Astrocyte (in vitro differentiated cells and primary cell): ENCODE measurements at regions not wholly inside any gene's neighbourhood (a gene's known extent, or its start where the extent isn't known, plus 50 kb on each side); places are given as distances from the start of the nearest gene placed in this dataset.

Experiments
- DNase-seq: peaks from one replicate; pipeline ENCODE4 v3.0.0-alpha.2; 2010; ENCODE audit warnings: low read depth
- FAIRE-seq: peaks from 2 replicates; lab custom pipeline; 2011; peaks lifted over from hg19 to GRCh38; lab: Jason Lieb, UNC
- H2AFZ ChIP-seq: 2 replicates; pipeline ENCODE4 v1.6.0; 2012; ENCODE audit warnings: low read depth, low read length, inconsistent platforms
- H3K27ac ChIP-seq: 2 replicates; pipeline ENCODE4 v1.5.1; 2011; ENCODE audit warnings: low read depth, low read length, inconsistent platforms
- H3K27me3 ChIP-seq: 2 replicates; pipeline ENCODE4 v1.6.0; 2011; ENCODE audit warnings: low read length, inconsistent platforms; ENCODE audit not compliant: insufficient read depth
- H3K36me3 ChIP-seq: 2 replicates; pipeline ENCODE4 v1.5.1; 2011; ENCODE audit warnings: low read length, inconsistent platforms; ENCODE audit not compliant: insufficient read depth
- H3K4me1 ChIP-seq: 2 replicates; pipeline ENCODE4 v1.5.1; 2011; ENCODE audit warnings: low read length, inconsistent platforms; ENCODE audit not compliant: insufficient read depth
- H3K4me2 ChIP-seq: 2 replicates; pipeline ENCODE4 v1.6.0; 2012; ENCODE audit warnings: low read length, inconsistent platforms
- H3K4me3 ChIP-seq: 2 replicates; pipeline ENCODE4 v1.5.1; 2011; ENCODE audit warnings: low read depth, mild to moderate bottlenecking, low read length, inconsistent platforms; ENCODE audit not compliant: insufficient read depth
- H3K79me2 ChIP-seq: 2 replicates; pipeline ENCODE4 v1.6.0; 2012; ENCODE audit warnings: mild to moderate bottlenecking, low read length, inconsistent platforms; ENCODE audit not compliant: insufficient read depth
- H3K9ac ChIP-seq: 2 replicates; pipeline ENCODE4 v1.6.0; 2012; ENCODE audit warnings: mild to moderate bottlenecking, low read length, inconsistent platforms
- H3K9me3 ChIP-seq: 2 replicates; pipeline ENCODE4 v1.5.1; 2012; ENCODE audit warnings: low read depth, mild to moderate bottlenecking, low read length, inconsistent platforms; ENCODE audit not compliant: insufficient read depth
- H4K20me1 ChIP-seq: 2 replicates; pipeline ENCODE4 v1.6.0; 2012; ENCODE audit warnings: low read length, inconsistent platforms; ENCODE audit not compliant: insufficient read depth
- H3K27ac Mint-ChIP-seq: one replicate; pipeline ENCODE4 v1.8.0; 2021; ENCODE audit warnings: mild to moderate bottlenecking, mixed read lengths; ENCODE audit not compliant: unreplicated experiment
- H3K27me3 Mint-ChIP-seq: one replicate; pipeline ENCODE4 v1.8.0; 2021; ENCODE audit warnings: low read depth, mixed read lengths; ENCODE audit not compliant: unreplicated experiment
- H3K36me3 Mint-ChIP-seq: one replicate; pipeline ENCODE4 v1.8.0; 2021; ENCODE audit warnings: low read depth, mixed read lengths; ENCODE audit not compliant: unreplicated experiment
- H3K4me1 Mint-ChIP-seq: one replicate; pipeline ENCODE4 v1.8.0; 2021; ENCODE audit warnings: low read depth, mixed read lengths; ENCODE audit not compliant: unreplicated experiment
- H3K4me3 Mint-ChIP-seq: one replicate; pipeline ENCODE4 v1.8.0; 2021; ENCODE audit warnings: mild to moderate bottlenecking, moderate library complexity, mixed read lengths; ENCODE audit not compliant: unreplicated experiment
- H3K9me3 Mint-ChIP-seq: one replicate; pipeline ENCODE4 v1.8.0; 2021; ENCODE audit warnings: mild to moderate bottlenecking, mixed read lengths; ENCODE audit not compliant: unreplicated experiment
- EZH2 ChIP-seq: IDR thresholded peaks from 2 replicates; pipeline ENCODE4 v1.6.1; 2012; ENCODE audit warnings: mild to moderate bottlenecking, low read length, inconsistent platforms; ENCODE audit not compliant: insufficient read depth
- TF ChIP-seq, protein P1 (sequence below): IDR thresholded peaks from 2 replicates; pipeline ENCODE4 v1.5.1; 2011; ENCODE audit warnings: low read depth, mild to moderate bottlenecking, inconsistent platforms, low read length, moderate library complexity; ENCODE audit not compliant: insufficient read depth

- Mint-ChIP-seq H3K4me1 (peaks cover 10% of the 10 kb centered on the region), H3K4me3 (no peak overlapping the region), H3K36me3 (no peaks in the 10 kb centered on the region), H3K9me3 (no peaks in the 10 kb centered on the region), H3K27me3 (no peaks in the 10 kb centered on the region), H3K27ac (no peak overlapping the region)
- H3K36me3 ChIP-seq: no peaks in the 10 kb centered on the region
- no peaks in the 10 kb centered on the region for H3K9me3 ChIP-seq
- no peak overlapping the region for H2AFZ ChIP-seq
- no peak overlapping the region for H3K4me2 ChIP-seq
- no peak overlapping the region for H3K4me3 ChIP-seq
- TF ChIP-seq EZH2: no peak
- TF ChIP-seq, protein P1, sequence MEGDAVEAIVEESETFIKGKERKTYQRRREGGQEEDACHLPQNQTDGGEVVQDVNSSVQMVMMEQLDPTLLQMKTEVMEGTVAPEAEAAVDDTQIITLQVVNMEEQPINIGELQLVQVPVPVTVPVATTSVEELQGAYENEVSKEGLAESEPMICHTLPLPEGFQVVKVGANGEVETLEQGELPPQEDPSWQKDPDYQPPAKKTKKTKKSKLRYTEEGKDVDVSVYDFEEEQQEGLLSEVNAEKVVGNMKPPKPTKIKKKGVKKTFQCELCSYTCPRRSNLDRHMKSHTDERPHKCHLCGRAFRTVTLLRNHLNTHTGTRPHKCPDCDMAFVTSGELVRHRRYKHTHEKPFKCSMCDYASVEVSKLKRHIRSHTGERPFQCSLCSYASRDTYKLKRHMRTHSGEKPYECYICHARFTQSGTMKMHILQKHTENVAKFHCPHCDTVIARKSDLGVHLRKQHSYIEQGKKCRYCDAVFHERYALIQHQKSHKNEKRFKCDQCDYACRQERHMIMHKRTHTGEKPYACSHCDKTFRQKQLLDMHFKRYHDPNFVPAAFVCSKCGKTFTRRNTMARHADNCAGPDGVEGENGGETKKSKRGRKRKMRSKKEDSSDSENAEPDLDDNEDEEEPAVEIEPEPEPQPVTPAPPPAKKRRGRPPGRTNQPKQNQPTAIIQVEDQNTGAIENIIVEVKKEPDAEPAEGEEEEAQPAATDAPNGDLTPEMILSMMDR: no peak
- no peak overlapping the region for H3K27ac ChIP-seq
- no peak overlapping the region for H3K9ac ChIP-seq
- DNase-seq: no peak
- H3K4me1 ChIP-seq: no peaks in the 10 kb centered on the region
- no peaks in the 10 kb centered on the region for H4K20me1 ChIP-seq
- H3K79me2 ChIP-seq: no peaks in the 10 kb centered on the region
- H3K27me3 ChIP-seq: no peaks in the 10 kb centered on the region
- no peak for FAIRE-seq
These were observed 462.9 kb upstream of the RGPD4 start for GRCh38 chr2:107363806-107364205.

DNA sequence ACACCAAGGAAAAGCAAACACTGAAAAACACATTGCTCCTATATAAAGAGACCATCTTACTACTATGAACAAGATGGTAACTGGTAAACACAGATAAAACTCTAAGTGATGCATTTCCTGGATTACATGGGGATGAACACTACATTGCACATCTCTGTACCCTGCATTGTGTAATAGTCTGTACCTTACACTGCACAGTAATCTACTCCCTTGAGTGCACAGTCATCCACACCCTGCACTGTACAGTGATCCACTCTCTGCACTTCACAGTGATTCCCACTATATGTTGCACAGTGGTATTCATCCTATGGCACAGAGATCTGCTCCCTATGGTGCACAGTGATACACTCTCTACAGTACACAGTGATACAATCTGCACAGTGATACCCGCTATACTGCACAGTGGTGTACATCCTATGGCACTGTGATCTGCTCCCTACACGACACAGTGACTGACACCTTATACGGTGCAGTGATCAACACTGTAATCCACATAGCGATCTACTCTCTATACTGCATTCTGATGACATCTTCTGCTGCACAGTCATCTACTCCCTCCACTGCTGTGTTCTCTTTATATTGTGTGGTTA, 462.2 kb upstream of the RGPD4 start:
- Mint-ChIP-seq H3K4me3 (no peak overlapping the region), H3K36me3 (no peaks in the 10 kb centered on the region), H3K9me3 (no peaks in the 10 kb centered on the region)

GRCh38 chr2:107374249-107374648, 452.4 kb upstream of the RGPD4 start:
- TF ChIP-seq EZH2: no peak
- TF ChIP-seq, protein P1: no peak
- H3K27ac Mint-ChIP-seq: no peak overlapping the region
- Histone ChIP-seq H3K9ac (no peak overlapping the region), H3K79me2 (no peaks in the 10 kb centered on the region), H2AFZ (no peak overlapping the region), H3K4me2 (no peak overlapping the region), H3K27ac (no peak overlapping the region), H3K9me3 (no peaks in the 10 kb centered on the region), H3K4me3 (no peak overlapping the region), H3K4me1 (no peaks in the 10 kb centered on the region), H3K27me3 (no peaks in the 10 kb centered on the region), H4K20me1 (no peaks in the 10 kb centered on the region), H3K36me3 (no peaks in the 10 kb centered on the region)
- H3K27me3 Mint-ChIP-seq: no peaks in the 10 kb centered on the region
- H3K9me3 Mint-ChIP-seq: no peaks in the 10 kb centered on the region
- DNase-seq: no peak
- FAIRE-seq: no peak
- no peaks in the 10 kb centered on the region for H3K36me3 Mint-ChIP-seq
- H3K4me1 Mint-ChIP-seq: no peaks in the 10 kb centered on the region
- no peak overlapping the region for H3K4me3 Mint-ChIP-seq

More for the DNA sequence above, 462.2 kb upstream of the RGPD4 start:
- Histone ChIP-seq H3K9ac (no peak overlapping the region), H3K4me2 (no peak overlapping the region), H2AFZ (no peak overlapping the region), H3K9me3 (no peaks in the 10 kb centered on the region), H3K4me3 (no peak overlapping the region), H4K20me1 (no peaks in the 10 kb centered on the region), H3K36me3 (no peaks in the 10 kb centered on the region), H3K79me2 (no peaks in the 10 kb centered on the region), H3K27me3 (no peaks in the 10 kb centered on the region), H3K4me1 (no peaks in the 10 kb centered on the region), H3K27ac (no peak overlapping the region)
- FAIRE-seq (no peak), DNase-seq (no peak)
- Mint-ChIP-seq H3K27ac (no peak overlapping the region), H3K27me3 (no peaks in the 10 kb centered on the region), H3K4me1 (peaks cover 6% of the 10 kb centered on the region)
- TF ChIP-seq, protein P1: no peak
- no peak for TF ChIP-seq EZH2
